H54 (cell line): ENCODE measurements at regions not wholly inside any gene's neighbourhood (a gene's known extent, or its start where the extent isn't known, plus 50 kb on each side); places are given as distances from the start of the nearest gene placed in this dataset.
A peak's percentile ranks its signal among the peaks of the same experiment; 100 is the strongest.

Experiments used
- DNase-seq: peaks from one replicate; pipeline ENCODE4 v3.0.0; 2011; ENCODE audit warnings: low spot score, mixed read lengths; ENCODE audit not compliant: insufficient read length
- FAIRE-seq: peaks from 3 replicates; lab custom pipeline; 2011; peaks lifted over from hg19 to GRCh38; lab: Jason Lieb, UNC
- POLR2A ChIP-seq: IDR thresholded peaks from 2 replicates; pipeline ENCODE4 v1.6.1; 2011; ENCODE audit warnings: low read depth, mild to moderate bottlenecking, low read length

DNA sequence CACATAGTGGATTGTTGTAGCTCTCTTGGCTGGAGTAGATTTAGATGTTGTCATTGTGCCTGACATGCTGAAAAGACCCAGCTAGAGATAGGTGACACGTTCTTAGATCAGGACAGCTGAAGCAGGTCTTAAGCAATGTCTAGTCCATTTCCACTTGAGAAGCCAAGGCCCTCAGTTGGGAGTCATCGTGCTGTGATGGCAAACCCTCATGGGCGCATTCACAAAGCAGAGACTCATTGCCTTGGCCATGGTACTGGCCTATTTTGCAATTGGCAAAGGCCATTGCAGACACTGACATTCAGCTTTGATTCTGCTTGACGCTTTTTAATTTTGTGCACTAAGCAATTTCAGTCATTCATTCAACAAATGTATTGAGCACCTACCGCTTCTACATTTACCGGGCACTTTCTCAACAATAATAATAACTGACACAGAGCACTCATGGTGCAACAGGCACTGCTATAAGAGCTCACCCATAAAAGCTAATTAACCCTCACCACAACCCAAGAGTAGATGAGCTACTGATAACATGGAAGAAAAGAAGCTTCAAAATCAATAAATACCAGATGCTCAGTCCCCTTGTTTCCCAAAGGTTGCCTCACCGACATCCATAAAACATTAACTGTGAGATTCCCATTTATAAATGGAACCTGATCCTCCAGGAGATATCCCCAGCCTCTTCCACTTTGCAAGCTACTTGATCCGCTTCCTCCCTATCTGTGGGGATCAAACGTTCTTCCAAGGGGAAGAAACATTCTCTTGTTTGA lies 200.1 kb downstream of the TLE3 start:
- no peak for TF ChIP-seq POLR2A

DNA sequence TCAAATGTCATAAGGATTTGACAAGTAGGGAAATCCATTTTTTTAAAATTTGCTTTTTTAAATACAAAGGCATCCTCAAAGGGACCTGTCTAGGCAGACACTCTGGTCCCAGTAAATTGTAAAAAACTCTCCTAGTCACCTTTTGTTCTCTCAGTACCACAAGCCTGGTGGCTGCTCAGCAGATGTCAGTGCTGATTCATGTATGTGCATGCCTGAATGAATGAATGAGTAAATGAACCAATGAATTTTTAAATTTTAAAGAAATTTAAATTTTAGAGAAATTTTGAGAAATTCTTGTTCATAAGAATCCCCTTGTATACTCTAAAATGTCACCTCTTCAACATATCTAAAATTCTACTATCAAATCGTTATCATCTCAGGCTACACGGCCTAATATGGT lies 199.5 kb downstream of the TLE3 start:
- no peak for TF ChIP-seq POLR2A
- FAIRE-seq (no peak), DNase-seq (no peak)

More for the DNA sequence above, 200.1 kb downstream of the TLE3 start:
- no peak for FAIRE-seq
- DNase-seq: no peak

DNA sequence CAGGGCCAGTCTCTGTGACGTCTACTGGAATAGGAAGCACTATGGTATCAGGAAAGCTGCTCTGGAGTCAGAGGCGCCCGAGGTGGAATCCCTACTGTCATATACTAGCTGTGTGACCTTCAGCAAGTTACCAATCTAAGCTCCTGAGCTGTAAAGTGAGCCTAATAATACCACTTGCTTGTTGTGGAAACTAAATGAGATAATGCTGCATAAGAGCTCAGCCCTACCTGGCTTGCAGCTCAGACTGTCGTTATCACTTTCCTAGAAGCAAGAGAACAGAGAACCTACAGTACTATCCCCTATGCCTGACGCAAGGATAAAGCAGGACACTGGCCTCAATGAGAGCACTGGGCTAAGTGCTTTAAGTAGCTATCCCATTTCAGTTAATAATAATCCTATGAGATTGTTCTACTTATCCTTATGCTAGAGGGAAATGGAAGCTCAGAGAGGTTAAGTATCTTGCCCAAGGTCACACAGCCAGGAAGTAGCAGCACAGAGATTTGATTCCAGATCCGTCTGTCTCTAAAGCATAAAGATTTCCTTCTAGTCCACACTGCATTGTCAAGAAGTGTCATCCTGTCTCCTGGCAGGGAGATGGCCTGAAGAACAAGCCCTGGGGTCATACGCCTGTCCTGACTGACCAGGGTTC lies 195.2 kb downstream of the TLE3 start:
- FAIRE-seq (no peak), DNase-seq (no peak)
- TF ChIP-seq POLR2A: no peak

DNA sequence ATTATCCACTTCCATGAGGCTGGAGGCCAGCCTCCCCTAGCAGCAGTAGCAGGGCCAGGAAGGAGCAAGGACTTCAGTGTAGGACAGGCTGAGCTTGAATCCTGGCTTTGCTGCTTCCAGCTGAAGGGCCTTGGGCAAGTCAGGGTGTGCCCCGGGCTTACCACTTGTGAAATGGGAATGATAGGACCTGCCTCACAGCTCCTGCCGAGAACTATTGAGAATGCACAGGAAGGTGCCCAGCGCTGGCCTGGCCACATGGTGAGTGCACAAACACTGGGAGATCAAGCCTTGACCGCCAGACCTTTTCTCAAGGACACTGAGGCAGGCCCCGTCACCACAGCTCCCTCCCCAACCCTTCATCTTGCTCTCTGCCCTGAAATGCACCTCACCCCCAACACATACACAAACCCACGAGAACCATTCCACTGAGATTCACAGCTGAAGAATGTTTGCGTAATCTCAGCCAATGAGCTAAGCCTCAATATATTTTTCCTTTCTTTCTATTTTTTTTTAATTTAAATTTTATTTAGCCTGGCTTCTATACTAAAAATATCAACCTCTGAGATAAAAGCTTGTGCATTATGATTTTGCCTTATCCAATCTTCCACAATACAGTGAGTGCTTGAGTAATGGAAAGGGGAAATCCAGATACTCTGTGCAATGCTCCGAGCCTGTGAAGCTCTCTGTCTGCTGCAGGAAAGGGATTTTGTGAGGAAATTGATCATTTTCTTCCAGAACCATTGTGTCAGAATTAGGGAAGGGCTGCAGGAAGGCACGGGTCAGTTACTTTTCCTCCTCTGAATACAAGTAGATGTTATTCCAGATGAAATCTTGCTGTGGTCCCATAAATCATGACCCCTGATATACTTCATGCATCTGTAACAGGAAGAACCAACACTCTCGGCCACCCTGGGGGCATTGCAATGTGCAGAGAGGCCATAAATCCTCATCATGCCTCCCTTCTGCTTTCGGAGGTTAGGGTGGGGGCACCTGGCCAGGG lies 193.9 kb downstream of the TLE3 start:
- DNase-seq (no peak), FAIRE-seq (no peak)
- no peak for TF ChIP-seq POLR2A

DNA sequence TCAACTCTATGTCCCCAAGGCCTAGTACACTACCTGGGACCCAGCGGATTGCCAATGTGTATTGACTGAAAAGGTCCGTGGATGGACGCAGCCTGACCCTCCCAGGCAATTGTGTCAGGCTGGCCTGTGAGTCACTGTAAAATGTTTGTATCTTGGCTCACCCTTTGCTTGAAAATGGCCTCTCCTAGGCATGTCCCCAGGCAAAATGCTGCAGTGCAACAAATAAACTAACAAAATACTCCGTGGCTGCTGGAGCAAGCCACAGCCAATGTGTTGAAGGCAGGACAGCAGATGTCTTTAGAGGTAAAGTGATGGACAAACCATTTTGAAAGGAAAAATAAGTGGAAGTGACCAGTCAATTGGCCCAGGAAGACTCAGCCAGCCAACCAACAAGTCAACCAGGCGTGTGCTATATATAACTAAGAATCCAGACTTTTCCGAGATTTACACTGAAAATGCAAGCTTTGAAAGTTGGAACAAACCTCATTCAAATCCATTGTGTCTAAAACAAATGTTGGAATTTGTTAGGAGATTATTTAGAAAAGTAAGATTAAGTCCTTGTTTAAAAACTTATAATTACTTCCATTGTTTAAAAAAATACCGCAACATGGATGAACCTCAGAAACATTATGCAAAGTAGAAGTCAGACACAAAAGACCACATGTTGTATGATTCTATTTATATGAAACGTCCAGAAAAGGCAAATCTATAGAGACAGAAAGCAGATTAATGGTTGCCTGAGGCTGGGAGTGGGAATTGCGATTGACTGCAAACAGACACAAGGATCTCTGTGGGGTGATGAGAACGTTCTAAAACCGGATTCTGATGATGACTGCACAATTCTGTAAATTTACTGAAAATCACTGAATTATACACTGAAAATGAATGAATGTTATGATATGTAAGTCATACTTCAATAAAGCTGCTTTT lies 191.2 kb downstream of the TLE3 start:
- TF ChIP-seq POLR2A: no peak
- FAIRE-seq (no peak), DNase-seq (no peak)

DNA sequence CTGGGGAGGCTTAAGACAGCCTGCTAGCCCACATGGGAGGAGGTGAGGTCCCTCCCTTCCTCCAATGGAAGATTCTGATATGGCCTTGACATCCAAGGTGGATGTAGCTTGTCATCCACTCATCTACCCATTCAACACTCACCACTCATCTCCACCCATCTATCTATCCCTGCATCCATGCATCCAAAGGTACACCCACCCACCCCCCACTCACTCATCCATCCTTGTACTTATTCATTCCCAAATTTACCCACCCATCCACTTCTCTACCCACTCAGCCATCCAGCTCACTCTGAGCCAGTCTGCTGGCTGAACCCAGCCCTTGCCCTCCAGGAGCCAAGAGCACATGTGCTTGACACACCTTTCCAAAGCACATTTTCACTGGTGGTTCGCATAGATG lies 189.7 kb downstream of the TLE3 start:
- no peak for DNase-seq
- TF ChIP-seq POLR2A: no peak
- FAIRE-seq: no peak

DNA sequence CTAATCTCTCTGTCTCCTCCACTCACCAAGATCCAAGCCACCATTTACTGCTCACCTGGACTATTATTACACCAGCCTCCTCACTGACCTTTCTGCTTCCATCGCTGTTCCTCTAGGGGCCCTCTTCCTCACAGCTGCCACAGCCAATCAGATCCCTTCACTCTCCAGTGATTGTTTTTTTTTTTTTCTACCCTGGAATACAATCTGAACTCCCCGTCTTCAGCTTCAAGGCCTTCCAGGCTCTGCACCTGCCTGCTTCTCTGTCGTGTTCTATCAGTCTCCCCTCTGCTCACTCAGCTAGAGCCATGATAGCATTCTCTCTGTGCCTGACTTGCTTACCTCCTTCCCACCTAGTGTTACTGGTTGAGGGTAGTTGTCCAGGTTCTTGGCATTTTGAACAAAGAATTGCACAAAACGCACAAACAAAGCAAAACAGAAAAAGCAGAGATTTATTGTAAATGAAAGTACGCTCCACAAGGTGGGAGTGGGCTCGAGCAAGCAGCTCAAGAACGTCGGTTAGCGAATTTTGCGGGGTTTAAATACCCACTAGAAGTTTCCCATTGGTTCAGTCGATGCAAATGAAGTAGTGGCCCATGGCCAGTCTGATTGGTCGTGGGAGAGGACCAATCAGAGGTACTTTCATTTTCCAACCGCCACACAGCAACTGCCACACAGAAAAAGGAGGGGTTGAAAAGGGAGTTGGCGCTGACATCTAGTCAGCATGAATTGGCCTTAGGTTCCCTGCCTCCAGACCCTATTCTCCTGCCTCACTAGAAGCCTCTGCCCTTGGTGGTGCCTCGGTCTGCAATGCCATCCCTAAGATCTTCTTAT lies 188.9 kb downstream of the TLE3 start:
- DNase-seq (peak; percentile 35), FAIRE-seq (no peak)
- no peak for TF ChIP-seq POLR2A

DNA sequence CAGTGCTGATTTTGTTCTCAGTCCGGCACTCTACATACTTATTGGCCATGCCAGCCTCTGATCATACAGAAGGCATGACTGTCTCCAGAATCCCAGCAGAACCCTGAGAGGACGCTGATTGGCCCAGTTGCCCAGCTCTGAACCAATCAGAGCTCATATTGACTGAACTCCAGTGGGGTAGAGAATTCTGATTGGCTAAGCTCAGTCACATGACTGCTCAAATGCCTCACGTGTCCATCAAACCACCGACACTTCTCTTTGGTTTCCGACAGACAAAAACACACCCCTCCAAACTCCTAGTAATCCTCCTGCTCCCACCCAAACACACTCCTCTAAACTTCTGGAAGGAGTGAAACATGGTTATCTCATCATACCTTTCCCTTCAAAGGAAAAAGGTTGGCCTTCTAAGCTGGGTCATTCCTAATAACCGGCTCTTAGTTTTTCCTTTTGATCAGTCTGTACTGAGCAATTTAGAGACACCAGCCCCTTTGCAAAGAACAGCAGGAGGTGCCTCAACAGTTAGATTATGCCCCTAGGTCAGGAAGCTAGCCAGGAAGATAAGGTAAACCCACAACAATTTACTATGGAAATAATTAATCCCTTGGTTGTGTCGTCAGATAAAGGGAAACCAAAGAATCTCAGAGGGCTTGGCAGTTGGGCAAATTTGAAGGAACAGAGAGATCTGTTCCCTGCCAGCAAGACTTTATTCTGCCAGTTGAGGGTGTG lies 187.8 kb downstream of the TLE3 start:
- FAIRE-seq: no peak
- peak; percentile 25 for DNase-seq
- no peak for TF ChIP-seq POLR2A

DNA sequence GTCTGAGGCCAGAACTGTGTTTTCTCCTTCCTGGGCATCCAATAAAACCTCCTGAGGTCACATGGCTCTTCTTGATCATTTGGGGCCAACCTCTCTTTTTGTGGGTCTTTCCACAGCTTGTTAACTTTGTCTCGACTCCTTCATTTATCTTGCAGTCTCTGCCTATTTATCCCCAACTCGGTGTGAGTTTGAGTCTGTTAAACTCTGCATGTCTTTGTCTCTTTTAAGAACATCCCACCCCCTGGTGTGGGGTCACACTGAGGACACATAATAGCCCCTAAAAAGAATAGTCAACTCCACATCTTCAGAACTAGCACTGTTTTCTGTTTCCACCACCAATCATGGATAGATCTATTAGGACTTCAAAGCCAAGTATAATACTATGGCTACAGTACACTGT lies 187.2 kb downstream of the TLE3 start:
- no peak for DNase-seq

DNA sequence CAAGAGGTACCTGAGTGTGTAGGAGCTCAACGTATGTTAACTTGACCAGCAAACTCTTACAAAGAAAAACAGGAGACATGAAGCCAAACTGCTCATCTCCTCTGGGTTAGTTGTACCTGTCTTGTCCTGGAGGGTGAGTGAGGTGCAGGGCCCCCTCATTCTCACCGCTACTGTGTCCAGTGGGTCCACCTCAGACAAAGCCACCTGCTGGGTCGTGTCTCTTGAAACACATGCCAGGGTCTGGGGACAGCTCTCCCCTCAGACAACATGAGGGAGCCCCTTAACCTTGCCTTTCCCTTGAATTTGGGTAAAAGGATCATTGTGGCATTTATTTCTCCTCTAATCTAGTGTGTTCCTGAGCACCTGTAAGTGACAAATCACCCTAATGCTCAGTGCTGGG lies 185.6 kb downstream of the TLE3 start:
- no peak for FAIRE-seq
- no peak for TF ChIP-seq POLR2A
- DNase-seq: no peak

More for the DNA sequence above, 187.2 kb downstream of the TLE3 start:
- FAIRE-seq: no peak
- TF ChIP-seq POLR2A: no peak

DNA sequence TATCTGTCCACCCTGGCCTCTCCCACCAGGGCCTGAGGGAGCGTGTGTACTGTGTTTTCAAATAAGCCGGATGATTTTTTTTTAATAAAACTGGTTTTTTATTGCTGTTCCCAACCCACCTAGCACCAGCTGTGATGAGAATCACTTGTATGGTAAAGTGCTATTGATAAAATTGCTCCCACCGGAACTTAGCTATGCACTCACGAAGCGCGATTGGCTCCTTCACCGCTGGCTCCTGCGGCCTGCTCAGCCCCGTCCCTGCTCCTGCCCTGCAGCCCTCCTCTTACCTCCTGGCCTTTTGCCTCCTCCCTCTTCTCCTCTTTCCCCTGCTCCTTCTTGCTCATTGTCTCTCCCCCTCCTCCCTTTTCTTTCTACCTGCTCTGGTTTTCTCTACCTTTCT lies 183.7 kb downstream of the TLE3 start:
- DNase-seq (no peak), FAIRE-seq (no peak)
- TF ChIP-seq POLR2A: no peak

DNA sequence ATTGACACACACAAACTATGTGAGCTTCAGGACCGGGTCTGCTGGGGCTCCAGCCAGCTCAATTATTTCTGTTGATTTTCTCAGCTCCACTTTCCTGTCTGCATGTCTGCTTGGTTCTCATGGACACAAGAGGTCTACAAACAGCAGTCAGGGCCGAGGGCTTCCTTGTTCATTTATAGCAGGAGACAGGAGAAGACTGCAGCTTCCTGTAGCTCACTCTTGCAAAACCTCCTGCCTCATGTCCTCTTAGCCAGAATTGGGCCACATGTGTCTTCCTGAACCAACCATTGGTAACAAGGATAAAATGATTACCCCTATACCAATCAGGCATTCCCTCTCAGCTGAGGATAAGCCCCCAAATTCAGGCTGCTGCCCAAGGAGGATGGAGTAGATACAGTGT lies 182.8 kb downstream of the TLE3 start:
- no peak for TF ChIP-seq POLR2A
- DNase-seq (no peak), FAIRE-seq (no peak)
